H9 (cell line): ENCODE measurements at regions not wholly inside any gene's neighbourhood (a gene's known extent, or its start where the extent isn't known, plus 50 kb on each side); places are given as distances from the start of the nearest gene placed in this dataset.
A peak's percentile ranks its signal among the peaks of the same experiment; 100 is the strongest.

ENCODE experiments used
- DNase-seq: peaks from one replicate; pipeline ENCODE4 v3.0.0-alpha.2; 2017
- H2AFZ ChIP-seq: one replicate; pipeline ENCODE4 v1.6.1; 2013; ENCODE audit warnings: mild to moderate bottlenecking, low read length, control low read depth, moderate library complexity
- H2AK5ac ChIP-seq: 2 replicates; pipeline ENCODE4 v1.6.1; 2013; ENCODE audit warnings: low read length, control low read depth, mixed read lengths; ENCODE audit not compliant: insufficient read length
- H2BK120ac ChIP-seq: one replicate; pipeline ENCODE4 v1.6.1; 2013; ENCODE audit warnings: low read depth, mild to moderate bottlenecking, low read length, control low read depth, inconsistent platforms; ENCODE audit not compliant: poor library complexity, severe bottlenecking
- H2BK12ac ChIP-seq: 2 replicates; pipeline ENCODE4 v1.6.1; 2013; ENCODE audit warnings: low read length, control low read depth, mixed read lengths, low read depth; ENCODE audit not compliant: insufficient read length
- H2BK15ac ChIP-seq: 2 replicates; pipeline ENCODE4 v1.6.1; 2013; ENCODE audit warnings: low read depth, low read length, control low read depth
- H2BK20ac ChIP-seq: one replicate; pipeline ENCODE4 v1.6.1; 2013; ENCODE audit warnings: low read depth, mild to moderate bottlenecking, low read length, control low read depth, inconsistent platforms; ENCODE audit not compliant: poor library complexity, severe bottlenecking
- H2BK5ac ChIP-seq: 2 replicates; pipeline ENCODE4 v1.6.1; 2013; ENCODE audit warnings: low read length, control low read depth, mixed read lengths; ENCODE audit not compliant: insufficient read length
- H3K14ac ChIP-seq: 2 replicates; pipeline ENCODE4 v1.6.1; 2013; ENCODE audit warnings: low read length, control low read depth; ENCODE audit not compliant: insufficient read depth
- H3K18ac ChIP-seq: 2 replicates; pipeline ENCODE4 v1.6.1; 2013; ENCODE audit warnings: low read depth, mild to moderate bottlenecking, mixed read lengths, low read length, control low read depth; ENCODE audit not compliant: insufficient read length
- H3K23ac ChIP-seq: 2 replicates; pipeline ENCODE4 v1.6.1; 2013; ENCODE audit warnings: low read length, control low read depth, mixed read lengths, low read depth; ENCODE audit not compliant: insufficient read length
- H3K23me2 ChIP-seq: 2 replicates; pipeline ENCODE4 v1.6.1; 2013; ENCODE audit warnings: low read depth, mild to moderate bottlenecking, mixed read lengths, low read length, control low read depth; ENCODE audit not compliant: insufficient read length, poor library complexity, severe bottlenecking
- H3K27ac ChIP-seq: 2 replicates; pipeline ENCODE4 v1.5.1; 2013; ENCODE audit warnings: low read length, control low read depth, mixed read lengths, low read depth; ENCODE audit not compliant: insufficient read length
- H3K27me3 ChIP-seq: 2 replicates; pipeline ENCODE4 v1.6.1; 2013; ENCODE audit warnings: low read length, control low read depth, inconsistent platforms; ENCODE audit not compliant: insufficient read depth
- H3K4ac ChIP-seq: 2 replicates; pipeline ENCODE4 v1.6.1; 2013; ENCODE audit warnings: low read depth, mild to moderate bottlenecking, control low read depth, inconsistent platforms, low read length, moderate library complexity
- H3K4me1 ChIP-seq: 2 replicates; pipeline ENCODE4 v1.6.1; 2013; ENCODE audit warnings: low read length, control low read depth, inconsistent platforms; ENCODE audit not compliant: insufficient read depth
- H3K4me2 ChIP-seq: 2 replicates; pipeline ENCODE4 v1.6.1; 2013; ENCODE audit warnings: low read length, control low read depth, mixed read lengths; ENCODE audit not compliant: insufficient read length, insufficient read depth
- H3K56ac ChIP-seq: 2 replicates; pipeline ENCODE4 v1.6.1; 2013; ENCODE audit warnings: low read depth, mild to moderate bottlenecking, mixed read lengths, low read length, control low read depth; ENCODE audit not compliant: insufficient read length
- H3K79me1 ChIP-seq: 2 replicates; pipeline ENCODE4 v1.6.1; 2013; ENCODE audit warnings: low read depth, mild to moderate bottlenecking, moderate library complexity, low read length, control low read depth, inconsistent platforms; ENCODE audit not compliant: insufficient read depth, poor library complexity, severe bottlenecking
- H3K79me2 ChIP-seq: 2 replicates; pipeline ENCODE4 v1.6.1; 2013; ENCODE audit warnings: low read length, control low read depth, inconsistent platforms; ENCODE audit not compliant: insufficient read depth
- H3K9ac ChIP-seq: 2 replicates; pipeline ENCODE4 v1.6.1; 2013; ENCODE audit warnings: low read length, control low read depth, mixed read lengths; ENCODE audit not compliant: insufficient read length; ENCODE audit errors: extremely low read depth
- H3K9me3 ChIP-seq: one replicate; pipeline ENCODE4 v1.6.1; 2013; ENCODE audit warnings: low read depth, low read length, inconsistent platforms; ENCODE audit not compliant: control insufficient read depth
- H3T11ph ChIP-seq: one replicate; pipeline ENCODE4 v1.6.1; 2013; ENCODE audit warnings: mild to moderate bottlenecking, low read length, control low read depth, inconsistent platforms
- H4K20me1 ChIP-seq: one replicate; pipeline ENCODE4 v1.6.1; 2013; ENCODE audit not compliant: control insufficient read depth, insufficient read length, insufficient read depth
- H4K5ac ChIP-seq: 2 replicates; pipeline ENCODE4 v1.6.1; 2013; ENCODE audit warnings: low read depth, mild to moderate bottlenecking, mixed read lengths, low read length, control low read depth; ENCODE audit not compliant: insufficient read length
- H4K8ac ChIP-seq: replicated peaks from 2 replicates; pipeline ENCODE4 v1.6.1; 2013; ENCODE audit warnings: low read length, control low read depth, mixed read lengths, low read depth; ENCODE audit not compliant: insufficient read length
- H4K91ac ChIP-seq: 2 replicates; pipeline ENCODE4 v1.6.1; 2013; ENCODE audit warnings: low read depth, mild to moderate bottlenecking, moderate library complexity, mixed read lengths, low read length, control low read depth; ENCODE audit not compliant: insufficient read length
- H3K27ac Mint-ChIP-seq, 3 experiments: 2 replicates in 2 of 3; 3 replicates in 1 of 3; pipeline ENCODE4 v1.8.0; 2020 to 2021; ENCODE audit warnings: mixed read lengths in 3 of 3, mild to moderate bottlenecking in 1 of 3, moderate library complexity in 1 of 3
- H3K27me3 Mint-ChIP-seq: 2 replicates; pipeline ENCODE4 v1.8.0; 2021; ENCODE audit warnings: low read depth, mild to moderate bottlenecking, moderate library complexity, mixed read lengths
- H3K36me3 Mint-ChIP-seq, 3 experiments: 2 replicates in 2 of 3; 3 replicates in 1 of 3; pipeline ENCODE4 v1.8.0; 2020 to 2021; ENCODE audit warnings: low read depth in 3 of 3, mixed read lengths in 3 of 3; ENCODE audit not compliant: insufficient read depth in 1 of 3
- H3K4me1 Mint-ChIP-seq, 2 experiments: 2 replicates each; pipeline ENCODE4 v1.8.0; 2020; ENCODE audit warnings: mixed read lengths in 2 of 2
- H3K4me3 Mint-ChIP-seq, 2 experiments: 2 replicates in 1 of 2; 3 replicates in 1 of 2; pipeline ENCODE4 v1.8.0; 2020 to 2021; ENCODE audit warnings: mild to moderate bottlenecking in 2 of 2, mixed read lengths in 2 of 2, moderate library complexity in 1 of 2
- H3K9me3 Mint-ChIP-seq, 2 experiments: 2 replicates in 1 of 2; 3 replicates in 1 of 2; pipeline ENCODE4 v1.8.0; 2020; ENCODE audit warnings: mild to moderate bottlenecking in 2 of 2, mixed read lengths in 2 of 2, moderate library complexity in 1 of 2
- CTCF ChIP-seq: fragments of 200-600 bp; sonication (generic); conservative IDR thresholded peaks from 3 replicates; pipeline ENCODE4 v1.8.0; 2021; ENCODE audit warnings: antibody characterized with exemption, mild to moderate bottlenecking
- WGBS: extraction: QIAGEN DNeasy Blood & Tissue Kit; methylation state at CpG from one replicate; pipeline ENCODE4 v1.1.7; 2013; ENCODE audit warnings: missing lambda C conversion rate, low lambda C conversion rate, mixed read lengths; ENCODE audit not compliant: insufficient read length; ENCODE audit errors: extremely low coverage; 5-methylcytosine and 5-hydroxymethylcytosine counted together

- Histone ChIP-seq H3K4ac (no peak overlapping the region), H3K9me3 (no peaks in the 10 kb centered on the region), H3T11ph (no peak overlapping the region), H3K14ac (no peak overlapping the region), H3K4me2 (no peak overlapping the region), H3K79me2 (no peaks in the 10 kb centered on the region), H3K18ac (no peak overlapping the region), H4K8ac (no peak overlapping the region), H2BK12ac (no peak overlapping the region), H2AK5ac (no peak overlapping the region), H4K91ac (no peak overlapping the region), H3K9ac (no peak overlapping the region), H2AFZ (no peak overlapping the region), H4K5ac (no peak overlapping the region), H3K27me3 (no peaks in the 10 kb centered on the region), H2BK5ac (no peak overlapping the region), H3K23ac (no peak overlapping the region), H3K56ac (no peak overlapping the region), H2BK15ac (no peak overlapping the region), H3K23me2 (no peaks in the 10 kb centered on the region), H2BK20ac (no peak overlapping the region), H3K4me1 (peaks cover 3% of the 10 kb centered on the region; the same call in 1 of the 2 replicates), H2BK120ac (no peak overlapping the region), H3K79me1 (no peaks in the 10 kb centered on the region), H3K27ac (no peak overlapping the region), H4K20me1 (no peaks in the 10 kb centered on the region)
- Mint-ChIP-seq H3K27ac (peak overlapping the region; percentile 31 to 75 (median 74)), H3K9me3 (no peaks in the 10 kb centered on the region), H3K36me3 (no peaks in the 10 kb centered on the region; a peak in 1 of 7 replicates), H3K4me1 (peaks cover 35% of the 10 kb centered on the region in 2 experiments), H3K27me3 (no peaks in the 10 kb centered on the region; the same call in 1 of the 2 replicates), H3K4me3 (no peak overlapping the region; a peak in 1 of 5 replicates)
- DNase-seq: peak; percentile 81
- WGBS: no CpG with 5 or more reads among the region's 5 CpGs
- TF ChIP-seq CTCF: no peak
These were observed 538.5 kb downstream of the HTR7 start for GRCh38 chr10:90319188-90319914.
